Upper lobe of left lung (tissue), 6 donors: ENCODE measurements at regions not wholly inside any gene's neighbourhood (a gene's known extent, or its start where the extent isn't known, plus 50 kb on each side); places are given as distances from the start of the nearest gene placed in this dataset.
A peak's percentile ranks its signal among the peaks of the same experiment; 100 is the strongest.

Experiments
- ATAC-seq, 2 donors: fragments of 200-7000 bp; cut with Tn5 transposase; one replicate each; pipeline ENCODE4 v1.9.1; 2022; ENCODE audit warnings: mild to moderate bottlenecking in 2 of 2, moderate library complexity in 2 of 2; ENCODE audit not compliant: low FRiP score in 2 of 2
- DNase-seq, 2 donors: peaks; one replicate each; pipeline ENCODE4 v3.0.0-alpha.2; 2019 to 2020
- H3K27ac ChIP-seq, 4 donors: fragments of 200-600 bp; sonication (generic); one replicate each; pipeline ENCODE4 v1.5.1; 2016 to 2019
- H3K27me3 ChIP-seq, 4 donors: fragments of 200-600 bp; sonication (generic); one replicate each; pipeline ENCODE4 v1.5.1; 2017 to 2019
- H3K36me3 ChIP-seq, 4 donors: fragments of 200-600 bp; sonication (generic); one replicate each; pipeline ENCODE4 v1.5.1; 2016 to 2019
- H3K4me1 ChIP-seq, 4 donors: fragments of 200-600 bp; sonication (generic); one replicate each; pipeline ENCODE4 v1.5.1; 2018 to 2019
- H3K4me3 ChIP-seq, 4 donors: fragments of 200-600 bp; sonication (generic); one replicate each; pipeline ENCODE4 v1.5.1; 2017 to 2019; ENCODE audit warnings: mild to moderate bottlenecking in 2 of 4, moderate library complexity in 1 of 4
- H3K9me3 ChIP-seq, 4 donors: fragments of 200-600 bp; sonication (generic); one replicate each; pipeline ENCODE4 v1.5.1; 2018 to 2019
- CTCF ChIP-seq, 6 experiments: fragments of 450-650 bp in 4 of 6; fragments of 200-600 bp in 2 of 6; sonication (generic) in 2 of 6; IDR thresholded peaks; one replicate each; pipeline ENCODE4 v1.5.1; 2016 to 2019; ENCODE audit warnings: antibody characterized with exemption in 6 of 6
- EP300 ChIP-seq, 4 donors: sonication (generic); formaldehyde crosslinking; IDR thresholded peaks; one replicate each; pipeline ENCODE4 v1.5.1; 2017; ENCODE audit warnings: antibody characterized with exemption in 4 of 4, control low read depth in 2 of 4
- POLR2A ChIP-seq, 4 donors: fragments of 450-650 bp; IDR thresholded peaks; one replicate each; pipeline ENCODE4 v1.5.1; 2016 to 2017; ENCODE audit warnings: antibody characterized with exemption in 4 of 4, mild to moderate bottlenecking in 2 of 4
- POLR2AphosphoS5 ChIP-seq, 2 donors: sonication (generic); formaldehyde crosslinking; IDR thresholded peaks; one replicate each; pipeline ENCODE4 v1.5.1; 2017; ENCODE audit warnings: antibody characterized with exemption in 2 of 2
- WGBS, 2 donors: methylation state at CpG; one replicate each; pipeline ENCODE4 v1.1.5; 2017 to 2018; 5-methylcytosine and 5-hydroxymethylcytosine counted together
- donor health status: DM: no; HTN: no; CAD: no; lungs with moderate emphysema.
- donor health status: DM: no; HTN: yes; CAD: no; lungs with severe emphysema.

- no peaks in the 10 kb centered on the region for H3K27me3 ChIP-seq
- no peak overlapping the region for H3K27ac ChIP-seq
- 83 to 92% methylated on average over 8 of the region's 8 CpGs for WGBS, 2 donors
- DNase-seq (peak in 1 of 2 donors; percentile 29), ATAC-seq (no peak)
- no peaks in the 10 kb centered on the region for H3K4me1 ChIP-seq
- H3K36me3 ChIP-seq, result no peaks in the 10 kb centered on the region
- H3K4me3 ChIP-seq, result no peak overlapping the region
- H3K9me3 ChIP-seq, result no peaks in the 10 kb centered on the region
- TF ChIP-seq CTCF (IDR thresholded peaks at IDR 0.05) (no peak), POLR2AphosphoS5 (IDR thresholded peaks at IDR 0.05) (no peak), EP300 (IDR thresholded peaks at IDR 0.05) (no peak), POLR2A (IDR thresholded peaks at IDR 0.05) (no peak)
Observed at GRCh38 chr15:93378558-93378957, 289.5 kb upstream of the RGMA start.

- Histone ChIP-seq H3K36me3 (no peaks in the 10 kb centered on the region), H3K9me3 (no peaks in the 10 kb centered on the region), H3K4me1 (no peaks in the 10 kb centered on the region), H3K4me3 (no peak overlapping the region), H3K27me3 (no peaks in the 10 kb centered on the region), H3K27ac (no peak overlapping the region)
- TF ChIP-seq CTCF (IDR thresholded peaks at IDR 0.05), result no peak
- DNase-seq, result no peak
- 76 to 80% methylated on average over 9 of the region's 9 CpGs for WGBS, 2 donors
- no peak for ATAC-seq
Observed at GRCh38 chr15:93372865-93373223, 283.8 kb upstream of the RGMA start.

- DNase-seq (no peak), ATAC-seq (no peak)
- Histone ChIP-seq H3K4me1 (no peaks in the 10 kb centered on the region), H3K36me3 (no peaks in the 10 kb centered on the region), H3K9me3 (no peaks in the 10 kb centered on the region), H3K4me3 (no peak overlapping the region), H3K27ac (no peak overlapping the region), H3K27me3 (no peaks in the 10 kb centered on the region)
- TF ChIP-seq POLR2A (IDR thresholded peaks at IDR 0.05), result no peak
- no peak for TF ChIP-seq POLR2AphosphoS5 (IDR thresholded peaks at IDR 0.05)
- no peak for TF ChIP-seq CTCF (IDR thresholded peaks at IDR 0.05)
- TF ChIP-seq EP300 (IDR thresholded peaks at IDR 0.05), result no peak
- 67 to 72% methylated on average over 11 of the region's 11 CpGs for WGBS, 2 donors
Observed at GRCh38 chr15:93372208-93372864, 283.3 kb upstream of the RGMA start.

DNA sequence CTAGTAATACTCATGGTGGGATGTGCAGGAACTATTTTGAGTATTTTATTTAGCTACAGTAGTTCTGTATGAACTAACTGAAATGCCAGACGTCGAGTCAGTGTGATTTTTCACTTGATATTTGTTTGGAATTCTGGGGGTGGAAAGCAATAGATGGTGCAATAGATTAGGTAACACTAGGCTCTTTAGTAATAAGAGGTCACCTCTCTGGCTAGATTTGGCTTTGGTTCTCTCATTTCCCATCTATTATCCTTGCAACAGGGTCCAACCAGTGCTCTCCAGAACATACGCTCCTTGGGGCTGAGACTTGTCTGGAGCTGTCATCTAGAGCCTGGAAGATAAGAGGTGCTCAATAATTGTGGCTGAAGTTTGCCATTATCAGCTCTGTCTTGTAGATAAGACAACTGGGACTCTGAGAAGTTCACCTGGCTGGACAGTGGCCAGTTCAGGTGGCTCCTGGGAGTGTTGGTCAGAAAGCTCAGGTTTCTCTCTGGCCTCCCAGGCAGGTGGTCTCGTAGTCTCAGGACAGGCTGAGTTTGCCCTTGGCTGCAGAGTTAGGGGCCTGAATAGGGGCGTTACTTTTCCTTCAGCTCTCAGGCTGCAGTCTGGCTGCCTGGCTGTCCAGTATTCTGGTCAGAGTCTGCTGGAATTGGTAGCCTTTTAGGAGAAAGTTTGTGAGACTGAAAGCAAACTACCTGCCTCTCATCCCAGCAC lies 277.5 kb upstream of the RGMA start:
- H3K4me1 ChIP-seq, result no peaks in the 10 kb centered on the region
- ATAC-seq (no peak), DNase-seq (no peak)
- H3K27ac ChIP-seq, result no peak overlapping the region
- 46 to 56% methylated on average over 3 to 5 of the region's 5 CpGs for WGBS, 2 donors
- H3K27me3 ChIP-seq, result no peaks in the 10 kb centered on the region
- no peak for TF ChIP-seq CTCF (IDR thresholded peaks at IDR 0.05)
- no peak for TF ChIP-seq EP300 (IDR thresholded peaks at IDR 0.05)
- TF ChIP-seq POLR2A (IDR thresholded peaks at IDR 0.05), result no peak
- TF ChIP-seq POLR2AphosphoS5 (IDR thresholded peaks at IDR 0.05), result no peak
- no peak overlapping the region for H3K4me3 ChIP-seq
- H3K9me3 ChIP-seq, result no peaks in the 10 kb centered on the region
- H3K36me3 ChIP-seq, result no peaks in the 10 kb centered on the region

- DNase-seq (no peak), ATAC-seq (no peak)
- Histone ChIP-seq H3K4me1 (no peaks in the 10 kb centered on the region), H3K4me3 (no peak overlapping the region), H3K36me3 (no peaks in the 10 kb centered on the region), H3K27ac (no peak overlapping the region), H3K27me3 (no peaks in the 10 kb centered on the region), H3K9me3 (no peaks in the 10 kb centered on the region)
- no peak for TF ChIP-seq POLR2A (IDR thresholded peaks at IDR 0.05)
- TF ChIP-seq POLR2AphosphoS5 (IDR thresholded peaks at IDR 0.05), result no peak
- TF ChIP-seq CTCF (IDR thresholded peaks at IDR 0.05), result no peak
- no peak for TF ChIP-seq EP300 (IDR thresholded peaks at IDR 0.05)
- 40 to 49% methylated on average over 8 of the region's 8 CpGs for WGBS, 2 donors
Observed at GRCh38 chr15:93362821-93363220, 273.8 kb upstream of the RGMA start.
